22Rv1 (cell line): ENCODE measurements at regions not wholly inside any gene's neighbourhood (a gene's known extent, or its start where the extent isn't known, plus 50 kb on each side); places are given as distances from the start of the nearest gene placed in this dataset.

ENCODE experiments used
- CTCF ChIP-seq: fragments of 450-650 bp; IDR thresholded peaks from 2 replicates; pipeline ENCODE4 v1.5.1; 2017; ENCODE audit warnings: mild to moderate bottlenecking
- ZFX ChIP-seq: fragments of 450-650 bp; IDR thresholded peaks from 2 replicates; pipeline ENCODE4 v1.6.1; 2017; ENCODE audit warnings: antibody characterized with exemption, borderline replicate concordance

DNA sequence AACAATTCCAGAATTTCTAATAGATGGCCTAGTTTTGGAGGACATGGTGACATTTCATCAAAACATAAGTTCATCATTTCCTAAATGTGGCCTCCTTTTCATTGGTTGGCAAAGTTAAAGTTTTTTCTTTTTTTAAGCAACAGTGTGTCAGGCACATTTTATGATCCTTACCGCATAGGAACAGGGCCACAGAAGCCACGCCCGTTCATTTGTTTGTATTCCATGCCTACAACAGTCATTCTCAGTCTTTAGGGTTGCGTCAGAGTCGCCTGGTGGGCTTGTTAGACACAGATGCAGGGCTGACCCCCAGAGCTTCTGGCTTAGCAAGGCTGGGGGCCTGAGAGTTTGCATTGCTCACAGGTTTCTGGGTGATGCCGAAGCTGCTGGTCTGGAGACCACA, 130.2 kb downstream of the HSD17B3 start:
- TF ChIP-seq CTCF: no peak
- TF ChIP-seq ZFX: no peak
